MCF 10A (cell line): ENCODE measurements at regions not wholly inside any gene's neighbourhood (a gene's known extent, or its start where the extent isn't known, plus 50 kb on each side); places are given as distances from the start of the nearest gene placed in this dataset.

Experiments used
- BruUV-seq: library from RNA; stranded (reverse); fragments of 400-500 nt; replicated peaks from 2 replicates; lab custom pipeline; 2021; lab: Mats Ljungman, UMichigan
- CTCF ChIA-PET: fragments of 300-600 bp; sonication (Branson Sonifier 250); formaldehyde crosslinking; extraction: SDS; loops from one replicate; lab custom pipeline; 2021; ENCODE audit warnings: antibody characterized with exemption, inconsistent platforms; lab: Yijun Ruan, JAX
- POLR2A ChIA-PET: fragments of 300-600, 350-650 bp; sonication (Branson Sonifier 250); formaldehyde crosslinking; extraction: SDS; loops from one replicate; lab custom pipeline; 2020; ENCODE audit warnings: antibody characterized with exemption, inconsistent platforms; lab: Yijun Ruan, JAX
- DNase-seq: peaks from one replicate; pipeline ENCODE4 v3.0.0-alpha.2; 2018; ENCODE audit not compliant: unreplicated experiment
- H3K27ac Mint-ChIP-seq: one replicate; pipeline ENCODE4 v1.8.0; 2022; ENCODE audit warnings: mild to moderate bottlenecking, low read depth, mixed read lengths; ENCODE audit not compliant: unreplicated experiment
- H3K27me3 Mint-ChIP-seq: one replicate; pipeline ENCODE4 v1.8.0; 2022; ENCODE audit warnings: mixed read lengths; ENCODE audit not compliant: insufficient read depth, unreplicated experiment
- H3K36me3 Mint-ChIP-seq: one replicate; pipeline ENCODE4 v1.8.0; 2022; ENCODE audit warnings: mild to moderate bottlenecking, moderate library complexity, mixed read lengths; ENCODE audit not compliant: insufficient read depth, unreplicated experiment
- H3K4me1 Mint-ChIP-seq: one replicate; pipeline ENCODE4 v1.8.0; 2022; ENCODE audit warnings: mixed read lengths; ENCODE audit not compliant: insufficient read depth, unreplicated experiment
- H3K4me3 Mint-ChIP-seq: one replicate; pipeline ENCODE4 v1.8.0; 2022; ENCODE audit warnings: mild to moderate bottlenecking, moderate library complexity, mixed read lengths; ENCODE audit not compliant: unreplicated experiment
- H3K9me3 Mint-ChIP-seq: one replicate; pipeline ENCODE4 v1.8.0; 2022; ENCODE audit warnings: mixed read lengths; ENCODE audit not compliant: unreplicated experiment
- CTCF ChIP-seq: fragments of 200-600 bp; IDR thresholded peaks from one replicate; pipeline ENCODE4 v1.8.0; 2022; ENCODE audit warnings: antibody characterized with exemption, mild to moderate bottlenecking; ENCODE audit not compliant: unreplicated experiment
- intact Hi-C: fragments of 100-400 bp; cut with micrococcal nuclease; formaldehyde crosslinking; loops from 2 replicates; pipeline ENCODE4 v1.14.1; 2022

GRCh38 chr5:176155922-176156359, 82.3 kb upstream of the SIMC1 start:
- Mint-ChIP-seq H3K36me3 (no peaks in the 10 kb centered on the region), H3K27me3 (no peaks in the 10 kb centered on the region), H3K9me3 (peaks cover 7% of the 10 kb centered on the region), H3K4me1 (peaks cover 29% of the 10 kb centered on the region), H3K27ac (no peak overlapping the region), H3K4me3 (no peak overlapping the region)
- no peak for TF ChIP-seq CTCF
- CTCF ChIA-PET, result no interaction called here
- no TSS peak for BruUV-seq
- intact Hi-C loops, result no loop called here
- DNase-seq, result peak; percentile 38
- POLR2A ChIA-PET, result no interaction called here

- H3K9me3 Mint-ChIP-seq, result peaks cover 7% of the 10 kb centered on the region
- no peaks in the 10 kb centered on the region for H3K27me3 Mint-ChIP-seq
- TF ChIP-seq CTCF, result no peak
- no peak overlapping the region for H3K4me3 Mint-ChIP-seq
- no peaks in the 10 kb centered on the region for H3K36me3 Mint-ChIP-seq
- peak overlapping the region; percentile 40 for H3K27ac Mint-ChIP-seq
- CTCF ChIA-PET, result no interaction called here
- no TSS peak for BruUV-seq
- peak; percentile 74 for DNase-seq
- intact Hi-C loops, result no loop called here
- H3K4me1 Mint-ChIP-seq, result peaks cover 29% of the 10 kb centered on the region
- POLR2A ChIA-PET, result interaction anchor here (0.7 kb wide), 1 partner anchor 497 kb away, joined by 4 read pairs; no protein-coding TSS in a partner anchor
These were observed 80.6 kb upstream of the SIMC1 start for GRCh38 chr5:176157656-176158055.

GRCh38 chr5:176161431-176161830, 76.8 kb upstream of the SIMC1 start:
- Mint-ChIP-seq H3K4me1 (peaks cover 15% of the 10 kb centered on the region), H3K4me3 (no peak overlapping the region), H3K9me3 (peaks cover 7% of the 10 kb centered on the region), H3K27ac (no peak overlapping the region), H3K36me3 (no peaks in the 10 kb centered on the region), H3K27me3 (no peaks in the 10 kb centered on the region)
- intact Hi-C loops, result no loop called here
- ChIA-PET CTCF (interaction anchor here (1.4 kb wide), 1 partner anchor 10 kb away, joined by 4 read pairs; no protein-coding TSS in a partner anchor), POLR2A (interaction anchor here (0.6 kb wide), 1 partner anchor 23 kb away, joined by 4 read pairs; no protein-coding TSS in a partner anchor)
- TF ChIP-seq CTCF, result no peak
- BruUV-seq, result no TSS peak
- DNase-seq, result no peak

GRCh38 chr5:176162198-176162597, 76.0 kb upstream of the SIMC1 start:
- BruUV-seq, result no TSS peak
- no peak overlapping the region for H3K4me3 Mint-ChIP-seq
- CTCF ChIA-PET, result interaction anchor here (0.6 to 1.4 kb wide), 2 partner anchors 10 to 25 kb away, joined by 3 to 4 read pairs; no protein-coding TSS in a partner anchor
- no peaks in the 10 kb centered on the region for H3K27me3 Mint-ChIP-seq
- peaks cover 9% of the 10 kb centered on the region for H3K4me1 Mint-ChIP-seq
- POLR2A ChIA-PET, result no interaction called here
- no peaks in the 10 kb centered on the region for H3K36me3 Mint-ChIP-seq
- no peak for DNase-seq
- H3K9me3 Mint-ChIP-seq, result peaks cover 7% of the 10 kb centered on the region
- intact Hi-C loops, result no loop called here
- no peak overlapping the region for H3K27ac Mint-ChIP-seq
- TF ChIP-seq CTCF, result no peak
